ENCODE measurements at regions not wholly inside any gene's neighbourhood (a gene's known extent, or its start where the extent isn't known, plus 50 kb on each side); places are given as distances from the start of the nearest gene placed in this dataset.
A peak's percentile ranks its signal among the peaks of the same experiment; 100 is the strongest.

- no peak overlapping the region for H3K4me3 ChIP-seq (replicated peaks; ENCODE audit: low read depth, low read length)
- DNase-seq (ENCODE audit: low read depth): no peak
- TF ChIP-seq, protein P1, sequence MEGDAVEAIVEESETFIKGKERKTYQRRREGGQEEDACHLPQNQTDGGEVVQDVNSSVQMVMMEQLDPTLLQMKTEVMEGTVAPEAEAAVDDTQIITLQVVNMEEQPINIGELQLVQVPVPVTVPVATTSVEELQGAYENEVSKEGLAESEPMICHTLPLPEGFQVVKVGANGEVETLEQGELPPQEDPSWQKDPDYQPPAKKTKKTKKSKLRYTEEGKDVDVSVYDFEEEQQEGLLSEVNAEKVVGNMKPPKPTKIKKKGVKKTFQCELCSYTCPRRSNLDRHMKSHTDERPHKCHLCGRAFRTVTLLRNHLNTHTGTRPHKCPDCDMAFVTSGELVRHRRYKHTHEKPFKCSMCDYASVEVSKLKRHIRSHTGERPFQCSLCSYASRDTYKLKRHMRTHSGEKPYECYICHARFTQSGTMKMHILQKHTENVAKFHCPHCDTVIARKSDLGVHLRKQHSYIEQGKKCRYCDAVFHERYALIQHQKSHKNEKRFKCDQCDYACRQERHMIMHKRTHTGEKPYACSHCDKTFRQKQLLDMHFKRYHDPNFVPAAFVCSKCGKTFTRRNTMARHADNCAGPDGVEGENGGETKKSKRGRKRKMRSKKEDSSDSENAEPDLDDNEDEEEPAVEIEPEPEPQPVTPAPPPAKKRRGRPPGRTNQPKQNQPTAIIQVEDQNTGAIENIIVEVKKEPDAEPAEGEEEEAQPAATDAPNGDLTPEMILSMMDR (IDR thresholded peaks at IDR 0.05; ENCODE audit: low read length, missing control alignments): no peak
These were observed 51.1 kb downstream of the HYCC1 start for GRCh38 chr7:22962775-22963350.

- TF ChIP-seq, protein P1 (IDR thresholded peaks at IDR 0.05; ENCODE audit: low read length, missing control alignments): no peak
- H3K4me3 ChIP-seq (replicated peaks; ENCODE audit: low read depth, low read length): no peak overlapping the region
- no peak for DNase-seq (ENCODE audit: low read depth)
These were observed 55.2 kb downstream of the HYCC1 start for GRCh38 chr7:22958742-22959141.

DNA sequence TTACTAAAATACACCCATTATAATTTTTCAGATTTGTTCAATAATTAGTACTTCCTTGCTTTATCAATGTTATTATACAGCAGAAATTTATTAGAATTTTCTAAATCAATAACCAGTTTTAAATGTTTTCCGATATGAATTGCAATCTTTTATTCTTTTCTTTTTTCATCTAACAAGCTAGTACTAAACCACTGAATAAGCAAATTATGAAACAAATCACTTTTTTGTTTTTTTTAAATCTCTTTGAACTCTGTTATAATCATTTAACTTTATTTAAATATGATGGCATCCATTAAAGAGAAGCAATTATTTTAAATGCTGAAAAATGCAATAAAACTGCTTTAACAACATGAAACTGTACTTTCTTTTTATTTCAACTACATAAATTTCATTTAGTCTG, 59.7 kb downstream of the HYCC1 start:
- no peak overlapping the region for H3K4me3 ChIP-seq (replicated peaks; ENCODE audit: low read depth, low read length)
- DNase-seq (ENCODE audit: low read depth): no peak
- TF ChIP-seq, protein P1 (IDR thresholded peaks at IDR 0.05; ENCODE audit: low read length, missing control alignments): no peak

DNA sequence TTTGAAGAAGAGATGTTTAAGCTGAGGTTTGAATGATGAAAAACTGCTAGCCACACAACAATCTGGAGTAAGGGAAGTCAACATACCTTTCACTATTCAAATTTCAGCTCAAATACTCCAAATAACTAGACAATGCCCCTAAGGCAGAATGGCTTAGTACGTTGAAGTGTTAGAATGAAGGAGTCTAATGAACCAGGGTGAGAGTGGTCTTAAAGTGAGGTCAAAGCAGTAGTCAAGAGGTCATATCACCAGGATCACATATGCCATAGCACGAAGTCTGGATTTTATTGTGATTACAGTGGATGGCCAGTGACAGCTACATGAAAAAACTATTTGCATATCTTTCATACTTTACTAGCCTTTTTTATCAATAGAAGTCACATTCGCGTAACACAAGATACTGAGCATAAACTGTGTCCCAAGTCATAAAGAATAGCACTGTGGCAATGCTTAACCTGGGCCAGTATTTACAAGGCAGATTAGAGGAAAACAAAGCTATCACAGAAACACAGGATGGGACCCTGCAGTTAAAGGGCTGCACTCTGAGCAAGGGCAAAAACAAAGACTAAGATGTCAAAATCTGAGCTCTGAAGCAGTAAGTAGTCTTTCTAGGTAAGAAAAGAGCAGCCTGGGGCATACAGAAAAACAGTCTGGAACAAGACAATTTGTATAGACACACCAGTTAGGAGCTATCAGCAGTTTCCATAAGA, 61.5 kb downstream of the HYCC1 start:
- no peak for DNase-seq (ENCODE audit: low read depth)
- H3K4me3 ChIP-seq (replicated peaks; ENCODE audit: low read depth, low read length): no peak overlapping the region
- TF ChIP-seq, protein P1 (IDR thresholded peaks at IDR 0.05; ENCODE audit: low read length, missing control alignments): no peak

- TF ChIP-seq, protein P1 (IDR thresholded peaks at IDR 0.05; ENCODE audit: low read length, missing control alignments): peak; percentile 27
- peak; percentile 23 for DNase-seq (ENCODE audit: low read depth)
- no peak overlapping the region for H3K4me3 ChIP-seq (replicated peaks; ENCODE audit: low read depth, low read length)
These were observed 64.0 kb downstream of the HYCC1 start for GRCh38 chr7:22949944-22950343.

- H3K4me3 ChIP-seq (replicated peaks; ENCODE audit: low read depth, low read length): no peak overlapping the region
- DNase-seq (ENCODE audit: low read depth): no peak
- TF ChIP-seq, protein P1 (IDR thresholded peaks at IDR 0.05; ENCODE audit: low read length, missing control alignments): no peak
These were observed 64.7 kb downstream of the HYCC1 start for GRCh38 chr7:22949221-22949620.

GRCh38 chr7:22948770-22949169, 65.2 kb downstream of the HYCC1 start:
- TF ChIP-seq, protein P1 (IDR thresholded peaks at IDR 0.05; ENCODE audit: low read length, missing control alignments): no peak
- no peak overlapping the region for H3K4me3 ChIP-seq (replicated peaks; ENCODE audit: low read depth, low read length)
- DNase-seq (ENCODE audit: low read depth): no peak

All from fibroblast of pulmonary artery (primary cell).